GM10266 (cell line): ENCODE measurements at regions not wholly inside any gene's neighbourhood (a gene's known extent, or its start where the extent isn't known, plus 50 kb on each side); places are given as distances from the start of the nearest gene placed in this dataset.
"Not testable (repeated sequence)": the region's sequence is repeated elsewhere in the genome, so short reads cannot be mapped to it uniquely, and the experiment has no call there.

Source experiments
- DNase-seq: peaks from one replicate; pipeline ENCODE4 v3.0.0; 2012; ENCODE audit errors: extremely low spot score
- TF ChIP-seq, protein P1 (sequence below): IDR thresholded peaks from 2 replicates; pipeline ENCODE4 v1.5.1; 2012; ENCODE audit warnings: mild to moderate bottlenecking, low read depth; ENCODE audit not compliant: control insufficient read depth, insufficient read depth; ENCODE audit errors: missing control alignments

DNA sequence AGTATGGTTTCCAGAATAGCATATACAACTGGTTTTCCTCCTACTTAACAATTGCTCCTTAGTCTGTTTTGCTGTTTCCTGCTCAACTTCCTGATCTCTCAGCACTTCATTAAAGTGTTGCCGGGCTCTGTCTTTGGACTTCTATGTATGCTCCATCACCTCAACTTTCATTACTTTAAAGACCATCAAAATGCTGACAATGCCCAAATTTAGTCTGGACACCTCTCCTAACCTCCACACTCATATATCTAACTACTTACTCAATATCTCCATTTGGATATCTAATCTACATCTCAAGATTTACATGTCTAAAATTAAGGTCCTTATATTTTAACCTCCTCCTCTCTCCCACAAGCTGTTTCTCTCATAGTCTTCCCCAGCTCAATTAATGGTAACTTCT, 54.4 kb upstream of the LGR5 start:
- TF ChIP-seq, protein P1, sequence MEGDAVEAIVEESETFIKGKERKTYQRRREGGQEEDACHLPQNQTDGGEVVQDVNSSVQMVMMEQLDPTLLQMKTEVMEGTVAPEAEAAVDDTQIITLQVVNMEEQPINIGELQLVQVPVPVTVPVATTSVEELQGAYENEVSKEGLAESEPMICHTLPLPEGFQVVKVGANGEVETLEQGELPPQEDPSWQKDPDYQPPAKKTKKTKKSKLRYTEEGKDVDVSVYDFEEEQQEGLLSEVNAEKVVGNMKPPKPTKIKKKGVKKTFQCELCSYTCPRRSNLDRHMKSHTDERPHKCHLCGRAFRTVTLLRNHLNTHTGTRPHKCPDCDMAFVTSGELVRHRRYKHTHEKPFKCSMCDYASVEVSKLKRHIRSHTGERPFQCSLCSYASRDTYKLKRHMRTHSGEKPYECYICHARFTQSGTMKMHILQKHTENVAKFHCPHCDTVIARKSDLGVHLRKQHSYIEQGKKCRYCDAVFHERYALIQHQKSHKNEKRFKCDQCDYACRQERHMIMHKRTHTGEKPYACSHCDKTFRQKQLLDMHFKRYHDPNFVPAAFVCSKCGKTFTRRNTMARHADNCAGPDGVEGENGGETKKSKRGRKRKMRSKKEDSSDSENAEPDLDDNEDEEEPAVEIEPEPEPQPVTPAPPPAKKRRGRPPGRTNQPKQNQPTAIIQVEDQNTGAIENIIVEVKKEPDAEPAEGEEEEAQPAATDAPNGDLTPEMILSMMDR, result no peak
- DNase-seq, result no peak

GRCh38 chr12:71376711-71377355, 62.8 kb upstream of the LGR5 start:
- not testable (repeated sequence) for DNase-seq

GRCh38 chr12:71371122-71371521, 68.5 kb upstream of the LGR5 start:
- no peak for DNase-seq
- TF ChIP-seq, protein P1, result no peak

DNA sequence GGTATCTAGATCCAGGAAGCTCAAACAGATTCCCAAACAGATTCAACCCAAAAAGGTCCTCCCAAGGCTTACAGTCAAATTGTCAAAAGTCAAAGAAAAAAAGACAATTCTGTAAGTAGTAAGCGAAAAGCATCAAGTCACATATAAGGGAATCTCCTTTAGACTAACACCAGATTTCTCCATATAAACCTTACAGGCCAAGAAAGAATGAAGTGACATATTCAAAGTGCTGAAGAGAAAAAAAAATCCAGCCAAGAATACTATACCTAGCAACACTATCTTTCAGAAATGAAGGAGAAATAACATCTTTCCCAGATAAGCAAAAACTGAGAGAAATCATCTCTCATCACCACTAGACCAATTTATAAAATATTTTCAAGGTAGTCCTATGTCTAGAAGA, 79.6 kb upstream of the LGR5 start:
- TF ChIP-seq, protein P1, result no peak
- DNase-seq, result no peak

DNA sequence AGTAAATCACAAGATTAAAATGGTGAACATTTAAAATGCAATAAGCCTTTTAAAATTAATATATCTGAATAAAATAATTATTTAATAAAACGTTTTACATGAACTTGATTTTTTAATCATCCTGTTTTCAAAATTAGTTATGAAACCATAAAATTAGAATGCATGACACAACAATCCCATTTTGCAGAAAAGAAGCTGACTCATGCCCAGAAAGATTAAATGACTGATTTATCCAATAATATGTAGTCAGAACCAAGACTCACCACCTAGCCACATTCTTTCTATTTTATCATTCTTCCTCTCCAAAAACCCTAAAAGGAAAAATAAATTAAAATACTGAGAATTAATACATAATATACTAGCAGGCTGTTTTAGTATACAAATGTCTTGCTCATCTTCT, 83.0 kb upstream of the LGR5 start:
- TF ChIP-seq, protein P1, result no peak
- no peak for DNase-seq

GRCh38 chr12:71354871-71355270, 84.7 kb upstream of the LGR5 start:
- TF ChIP-seq, protein P1, result no peak
- no peak for DNase-seq

DNA sequence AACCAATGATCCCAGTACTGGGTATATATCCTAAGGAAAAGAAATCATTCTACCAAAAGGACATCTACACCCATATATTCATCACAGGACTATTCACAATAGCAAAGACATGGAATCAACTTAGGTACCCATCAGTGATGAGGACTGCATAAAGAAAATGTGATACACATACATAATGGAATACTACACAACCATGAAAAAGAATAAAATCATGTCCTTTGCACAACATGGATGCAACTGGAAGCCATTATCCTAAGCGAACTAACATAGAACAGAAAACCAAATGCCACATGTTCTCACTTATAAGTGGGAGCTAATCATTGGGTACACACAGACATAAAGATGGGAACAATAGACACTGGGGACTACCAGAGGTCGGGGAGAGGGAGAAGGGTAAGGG, 86.0 kb upstream of the LGR5 start:
- no peak for DNase-seq
- TF ChIP-seq, protein P1, result no peak

- TF ChIP-seq, protein P1, result no peak
- DNase-seq, result no peak
Measured at GRCh38 chr12:71349950-71350349, 89.6 kb upstream of the LGR5 start.
